WTC11 (cell line): ENCODE measurements at regions not wholly inside any gene's neighbourhood (a gene's known extent, or its start where the extent isn't known, plus 50 kb on each side); places are given as distances from the start of the nearest gene placed in this dataset.

Experiments used
- ATAC-seq: fragments of 200-7000 bp; cut with Tn5 transposase; 2 replicates; pipeline ENCODE4 v1.10.0; 2021; ENCODE audit warnings: mild to moderate bottlenecking, moderate library complexity
- CTCF ChIA-PET: fragments of 300-600 bp; sonication (Branson Sonifier 250); formaldehyde crosslinking; loops from one replicate; lab custom pipeline; 2021; ENCODE audit warnings: antibody characterized with exemption; lab: Charles Lee
- POLR2A ChIA-PET: fragments of 350-600 bp; sonication (Branson Sonifier 250); formaldehyde crosslinking; loops from one replicate; lab custom pipeline; 2021; ENCODE audit warnings: antibody characterized with exemption; lab: Charles Lee
- DNase-seq: peaks from one replicate; pipeline ENCODE4 v3.0.0; 2021; ENCODE audit warnings: low spot score
- H3K27ac Mint-ChIP-seq: 2 replicates; pipeline ENCODE4 v1.8.0; 2021; ENCODE audit warnings: mixed read lengths
- H3K27me3 Mint-ChIP-seq: 2 replicates; pipeline ENCODE4 v1.8.0; 2021; ENCODE audit warnings: low read depth, mild to moderate bottlenecking, moderate library complexity, mixed read lengths
- H3K36me3 Mint-ChIP-seq: 2 replicates; pipeline ENCODE4 v1.8.0; 2021; ENCODE audit warnings: mixed read lengths
- H3K4me1 Mint-ChIP-seq: 2 replicates; pipeline ENCODE4 v1.8.0; 2022; ENCODE audit warnings: mixed read lengths
- H3K4me3 Mint-ChIP-seq: 2 replicates; pipeline ENCODE4 v1.8.0; 2021; ENCODE audit warnings: mild to moderate bottlenecking, moderate library complexity, mixed read lengths
- H3K9me3 Mint-ChIP-seq: 2 replicates; pipeline ENCODE4 v1.8.0; 2021; ENCODE audit warnings: mixed read lengths
- ATF3 ChIP-seq: sonication (generic); formaldehyde crosslinking; conservative IDR thresholded peaks from 2 replicates; pipeline ENCODE4 v1.8.1; 2022; ENCODE audit warnings: mild to moderate bottlenecking, missing genetic modification reagents
- CBFB ChIP-seq: sonication (generic); formaldehyde crosslinking; IDR thresholded peaks from 2 replicates; pipeline ENCODE4 v1.8.1; 2022; ENCODE audit warnings: mild to moderate bottlenecking, low read depth, missing genetic modification reagents
- ELF4 ChIP-seq: sonication (generic); formaldehyde crosslinking; IDR thresholded peaks from 2 replicates; pipeline ENCODE4 v1.8.1; 2022; ENCODE audit warnings: low read depth, mild to moderate bottlenecking, moderate library complexity, missing genetic modification reagents
- ESRRA ChIP-seq: sonication (generic); formaldehyde crosslinking; IDR thresholded peaks from 2 replicates; pipeline ENCODE4 v1.8.1; 2022; ENCODE audit warnings: mild to moderate bottlenecking, missing genetic modification reagents, borderline replicate concordance
- ETV6 ChIP-seq: sonication (generic); formaldehyde crosslinking; IDR thresholded peaks from 2 replicates; pipeline ENCODE4 v1.8.1; 2022; ENCODE audit warnings: mild to moderate bottlenecking, missing genetic modification reagents
- HMGXB4 ChIP-seq: sonication (generic); formaldehyde crosslinking; IDR thresholded peaks from 2 replicates; pipeline ENCODE4 v1.8.1; 2023; ENCODE audit warnings: mild to moderate bottlenecking, moderate library complexity, missing genetic modification reagents
- NFATC4 ChIP-seq: fragments of 250-450 bp; sonication (Bioruptor Pico); IDR thresholded peaks from 2 replicates; pipeline ENCODE4 v1.9.0; 2021; ENCODE audit warnings: mild to moderate bottlenecking
- OVOL2 ChIP-seq: fragments of 250-450 bp; sonication (Bioruptor Pico); IDR thresholded peaks from 2 replicates; pipeline ENCODE4 v1.9.0; 2021; ENCODE audit warnings: mild to moderate bottlenecking, borderline replicate concordance
- RORB ChIP-seq: fragments of 250-450 bp; sonication (Bioruptor Pico); IDR thresholded peaks from 2 replicates; pipeline ENCODE4 v1.9.0; 2021; ENCODE audit warnings: mild to moderate bottlenecking
- SMAD4 ChIP-seq: sonication (generic); formaldehyde crosslinking; IDR thresholded peaks from 2 replicates; pipeline ENCODE4 v1.8.0; 2022; ENCODE audit warnings: mild to moderate bottlenecking, missing genetic modification reagents
- TEAD4 ChIP-seq: sonication (generic); formaldehyde crosslinking; IDR thresholded peaks from 2 replicates; pipeline ENCODE4 v1.8.0; 2022; ENCODE audit warnings: mild to moderate bottlenecking, missing genetic modification reagents
- ZBTB43 ChIP-seq: sonication (generic); formaldehyde crosslinking; IDR thresholded peaks from 2 replicates; pipeline ENCODE4 v1.8.1; 2023; ENCODE audit warnings: mild to moderate bottlenecking, missing genetic modification reagents
- ZMAT4 ChIP-seq: fragments of 250-450 bp; sonication (Bioruptor Pico); IDR thresholded peaks from 2 replicates; pipeline ENCODE4 v1.9.0; 2021; ENCODE audit warnings: mild to moderate bottlenecking
- ZNF263 ChIP-seq: sonication (generic); formaldehyde crosslinking; IDR thresholded peaks from 2 replicates; pipeline ENCODE4 v1.8.1; 2022; ENCODE audit warnings: low read depth, mild to moderate bottlenecking, moderate library complexity, missing genetic modification reagents
- ZNF396 ChIP-seq: fragments of 250-450 bp; sonication (Bioruptor Pico); IDR thresholded peaks from 2 replicates; pipeline ENCODE4 v1.8.0; 2021; ENCODE audit warnings: mild to moderate bottlenecking, moderate library complexity, borderline replicate concordance
- TF ChIP-seq, protein P1 (sequence below): sonication (generic); formaldehyde crosslinking; IDR thresholded peaks from 2 replicates; pipeline ENCODE4 v1.8.0; 2022; ENCODE audit warnings: mild to moderate bottlenecking, missing genetic modification reagents
- TF ChIP-seq, protein P2 (sequence below): fragments of 200-600 bp; IDR thresholded peaks from 2 replicates; pipeline ENCODE4 v1.8.0; 2022; ENCODE audit warnings: antibody characterized with exemption
- TF ChIP-seq, protein P3 (sequence below): fragments of 250-450 bp; sonication (Bioruptor Pico); IDR thresholded peaks from 2 replicates; pipeline ENCODE4 v2.1.2; 2022; ENCODE audit warnings: mild to moderate bottlenecking, moderate library complexity
- TF ChIP-seq, protein P4 (sequence below): fragments of 250-450 bp; sonication (Bioruptor Pico); IDR thresholded peaks from 2 replicates; pipeline ENCODE4 v1.9.0; 2021; ENCODE audit warnings: mild to moderate bottlenecking
- TF ChIP-seq, protein P5 (sequence below): fragments of 250-450 bp; sonication (Bioruptor Pico); IDR thresholded peaks from 2 replicates; pipeline ENCODE4 v1.8.0; 2021; ENCODE audit warnings: mild to moderate bottlenecking

DNA sequence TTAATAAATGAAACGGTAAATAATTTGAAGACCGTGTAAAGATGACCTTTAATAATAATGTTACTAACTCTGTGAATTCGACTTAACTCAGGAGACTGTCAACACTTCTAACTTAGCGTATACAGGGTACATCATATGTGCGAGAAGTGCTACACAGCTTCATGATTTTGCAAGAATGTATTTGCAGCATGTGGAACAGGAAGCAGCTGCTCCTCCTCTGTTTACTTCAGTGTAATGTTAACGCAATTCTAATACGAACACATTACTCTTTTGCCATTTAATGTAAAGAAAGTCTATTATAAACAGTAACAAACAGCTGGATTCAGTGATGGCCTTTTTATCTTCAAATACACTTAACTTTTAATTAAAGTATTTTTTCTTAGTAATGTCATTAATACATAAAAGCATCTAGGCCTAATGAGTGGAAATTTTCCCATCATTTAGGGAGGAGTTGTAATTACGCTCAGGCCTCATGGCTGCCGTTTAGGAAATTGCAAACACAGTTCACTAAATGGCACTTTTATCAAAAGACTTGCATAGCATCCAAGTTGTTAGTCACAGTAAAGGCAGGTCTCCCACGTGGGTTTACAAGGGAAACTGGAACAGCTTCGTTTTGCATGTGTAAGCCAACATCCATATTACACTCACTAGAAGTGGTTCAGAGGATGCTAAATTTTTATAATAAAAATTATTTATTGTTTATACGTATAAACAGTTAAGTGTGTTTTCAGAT, 635.7 kb downstream of the FBXO15 start:
- H3K9me3 Mint-ChIP-seq = peaks cover 14% of the 10 kb centered on the region
- no peaks in the 10 kb centered on the region for H3K4me1 Mint-ChIP-seq
- TF ChIP-seq ZBTB43 (CRISPR knock-in tag) (no peak), ESRRA (no peak), TEAD4 (CRISPR knock-in tag) (no peak), ATF3 (CRISPR knock-in tag) (no peak), OVOL2 (no peak), ELF4 (CRISPR knock-in tag) (no peak), ZNF396 (CRISPR knock-in tag) (no peak)
- no peak overlapping the region for H3K4me3 Mint-ChIP-seq
- no peaks in the 10 kb centered on the region for H3K27me3 Mint-ChIP-seq
- DNase-seq (no peak), ATAC-seq (no peak)
- 0 out of 2 replicates have a peak, but pooled peaks cover 6% of the 10 kb centered on the region for H3K36me3 Mint-ChIP-seq
- H3K27ac Mint-ChIP-seq = no peak overlapping the region
- ChIA-PET POLR2A (no interaction called here), CTCF (no interaction called here)

DNA sequence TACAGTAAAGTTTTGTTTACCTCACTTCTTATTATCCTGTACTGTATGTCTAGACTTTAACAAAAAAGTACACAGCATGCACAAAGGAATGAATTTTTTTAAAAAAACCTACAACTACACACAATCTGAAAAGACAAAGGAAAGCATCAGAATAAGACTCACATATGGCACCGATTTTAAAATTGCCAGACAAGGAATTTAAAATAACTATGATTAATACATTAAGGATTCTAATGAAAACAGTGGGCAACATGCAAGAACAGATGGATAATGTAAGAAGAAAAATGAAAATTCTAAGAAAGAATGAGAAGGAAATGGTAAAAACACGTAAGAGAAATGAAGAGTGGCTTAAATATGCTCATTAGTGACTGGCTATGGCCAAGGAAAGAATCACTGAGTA, 638.2 kb downstream of the FBXO15 start:
- H3K4me1 Mint-ChIP-seq = no peaks in the 10 kb centered on the region

More for the DNA sequence above, 638.2 kb downstream of the FBXO15 start:
- POLR2A ChIA-PET = no interaction called here
- Mint-ChIP-seq H3K27me3 (no peaks in the 10 kb centered on the region), H3K36me3 (no peaks in the 10 kb centered on the region), H3K9me3 (peaks cover 5% of the 10 kb centered on the region; the same call in 1 of the 2 replicates)
- DNase-seq = no peak
- ATAC-seq = no peak
- TF ChIP-seq, protein P1, sequence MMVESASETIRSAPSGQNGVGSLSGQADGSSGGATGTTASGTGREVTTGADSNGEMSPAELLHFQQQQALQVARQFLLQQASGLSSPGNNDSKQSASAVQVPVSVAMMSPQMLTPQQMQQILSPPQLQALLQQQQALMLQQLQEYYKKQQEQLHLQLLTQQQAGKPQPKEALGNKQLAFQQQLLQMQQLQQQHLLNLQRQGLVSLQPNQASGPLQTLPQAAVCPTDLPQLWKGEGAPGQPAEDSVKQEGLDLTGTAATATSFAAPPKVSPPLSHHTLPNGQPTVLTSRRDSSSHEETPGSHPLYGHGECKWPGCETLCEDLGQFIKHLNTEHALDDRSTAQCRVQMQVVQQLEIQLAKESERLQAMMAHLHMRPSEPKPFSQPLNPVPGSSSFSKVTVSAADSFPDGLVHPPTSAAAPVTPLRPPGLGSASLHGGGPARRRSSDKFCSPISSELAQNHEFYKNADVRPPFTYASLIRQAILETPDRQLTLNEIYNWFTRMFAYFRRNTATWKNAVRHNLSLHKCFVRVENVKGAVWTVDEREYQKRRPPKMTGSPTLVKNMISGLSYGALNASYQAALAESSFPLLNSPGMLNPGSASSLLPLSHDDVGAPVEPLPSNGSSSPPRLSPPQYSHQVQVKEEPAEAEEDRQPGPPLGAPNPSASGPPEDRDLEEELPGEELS (CRISPR knock-in tag) = no peak
- no peak for TF ChIP-seq NFATC4 (CRISPR knock-in tag)
- TF ChIP-seq, protein P2, sequence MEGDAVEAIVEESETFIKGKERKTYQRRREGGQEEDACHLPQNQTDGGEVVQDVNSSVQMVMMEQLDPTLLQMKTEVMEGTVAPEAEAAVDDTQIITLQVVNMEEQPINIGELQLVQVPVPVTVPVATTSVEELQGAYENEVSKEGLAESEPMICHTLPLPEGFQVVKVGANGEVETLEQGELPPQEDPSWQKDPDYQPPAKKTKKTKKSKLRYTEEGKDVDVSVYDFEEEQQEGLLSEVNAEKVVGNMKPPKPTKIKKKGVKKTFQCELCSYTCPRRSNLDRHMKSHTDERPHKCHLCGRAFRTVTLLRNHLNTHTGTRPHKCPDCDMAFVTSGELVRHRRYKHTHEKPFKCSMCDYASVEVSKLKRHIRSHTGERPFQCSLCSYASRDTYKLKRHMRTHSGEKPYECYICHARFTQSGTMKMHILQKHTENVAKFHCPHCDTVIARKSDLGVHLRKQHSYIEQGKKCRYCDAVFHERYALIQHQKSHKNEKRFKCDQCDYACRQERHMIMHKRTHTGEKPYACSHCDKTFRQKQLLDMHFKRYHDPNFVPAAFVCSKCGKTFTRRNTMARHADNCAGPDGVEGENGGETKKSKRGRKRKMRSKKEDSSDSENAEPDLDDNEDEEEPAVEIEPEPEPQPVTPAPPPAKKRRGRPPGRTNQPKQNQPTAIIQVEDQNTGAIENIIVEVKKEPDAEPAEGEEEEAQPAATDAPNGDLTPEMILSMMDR = no peak
- TF ChIP-seq, protein P3, sequence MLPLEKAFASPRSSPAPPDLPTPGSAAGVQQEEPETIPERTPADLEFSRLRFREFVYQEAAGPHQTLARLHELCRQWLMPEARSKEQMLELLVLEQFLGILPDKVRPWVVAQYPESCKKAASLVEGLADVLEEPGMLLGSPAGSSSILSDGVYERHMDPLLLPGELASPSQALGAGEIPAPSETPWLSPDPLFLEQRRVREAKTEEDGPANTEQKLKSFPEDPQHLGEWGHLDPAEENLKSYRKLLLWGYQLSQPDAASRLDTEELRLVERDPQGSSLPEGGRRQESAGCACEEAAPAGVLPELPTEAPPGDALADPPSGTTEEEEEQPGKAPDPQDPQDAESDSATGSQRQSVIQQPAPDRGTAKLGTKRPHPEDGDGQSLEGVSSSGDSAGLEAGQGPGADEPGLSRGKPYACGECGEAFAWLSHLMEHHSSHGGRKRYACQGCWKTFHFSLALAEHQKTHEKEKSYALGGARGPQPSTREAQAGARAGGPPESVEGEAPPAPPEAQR (CRISPR knock-in tag) = no peak
- no peak for TF ChIP-seq RORB (CRISPR knock-in tag)
- no peak for TF ChIP-seq ATF3 (CRISPR knock-in tag)
- TF ChIP-seq HMGXB4 (CRISPR knock-in tag) = no peak
- no peak for TF ChIP-seq CBFB (CRISPR knock-in tag)
- no peak for TF ChIP-seq ETV6 (CRISPR knock-in tag)
- TF ChIP-seq ZMAT4 (CRISPR knock-in tag) = no peak
- TF ChIP-seq, protein P4, sequence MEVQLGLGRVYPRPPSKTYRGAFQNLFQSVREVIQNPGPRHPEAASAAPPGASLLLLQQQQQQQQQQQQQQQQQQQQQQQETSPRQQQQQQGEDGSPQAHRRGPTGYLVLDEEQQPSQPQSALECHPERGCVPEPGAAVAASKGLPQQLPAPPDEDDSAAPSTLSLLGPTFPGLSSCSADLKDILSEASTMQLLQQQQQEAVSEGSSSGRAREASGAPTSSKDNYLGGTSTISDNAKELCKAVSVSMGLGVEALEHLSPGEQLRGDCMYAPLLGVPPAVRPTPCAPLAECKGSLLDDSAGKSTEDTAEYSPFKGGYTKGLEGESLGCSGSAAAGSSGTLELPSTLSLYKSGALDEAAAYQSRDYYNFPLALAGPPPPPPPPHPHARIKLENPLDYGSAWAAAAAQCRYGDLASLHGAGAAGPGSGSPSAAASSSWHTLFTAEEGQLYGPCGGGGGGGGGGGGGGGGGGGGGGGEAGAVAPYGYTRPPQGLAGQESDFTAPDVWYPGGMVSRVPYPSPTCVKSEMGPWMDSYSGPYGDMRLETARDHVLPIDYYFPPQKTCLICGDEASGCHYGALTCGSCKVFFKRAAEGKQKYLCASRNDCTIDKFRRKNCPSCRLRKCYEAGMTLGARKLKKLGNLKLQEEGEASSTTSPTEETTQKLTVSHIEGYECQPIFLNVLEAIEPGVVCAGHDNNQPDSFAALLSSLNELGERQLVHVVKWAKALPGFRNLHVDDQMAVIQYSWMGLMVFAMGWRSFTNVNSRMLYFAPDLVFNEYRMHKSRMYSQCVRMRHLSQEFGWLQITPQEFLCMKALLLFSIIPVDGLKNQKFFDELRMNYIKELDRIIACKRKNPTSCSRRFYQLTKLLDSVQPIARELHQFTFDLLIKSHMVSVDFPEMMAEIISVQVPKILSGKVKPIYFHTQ (CRISPR knock-in tag) = no peak
- TF ChIP-seq SMAD4 (CRISPR knock-in tag) = no peak
- TF ChIP-seq ZNF263 = no peak
- TF ChIP-seq, protein P5, sequence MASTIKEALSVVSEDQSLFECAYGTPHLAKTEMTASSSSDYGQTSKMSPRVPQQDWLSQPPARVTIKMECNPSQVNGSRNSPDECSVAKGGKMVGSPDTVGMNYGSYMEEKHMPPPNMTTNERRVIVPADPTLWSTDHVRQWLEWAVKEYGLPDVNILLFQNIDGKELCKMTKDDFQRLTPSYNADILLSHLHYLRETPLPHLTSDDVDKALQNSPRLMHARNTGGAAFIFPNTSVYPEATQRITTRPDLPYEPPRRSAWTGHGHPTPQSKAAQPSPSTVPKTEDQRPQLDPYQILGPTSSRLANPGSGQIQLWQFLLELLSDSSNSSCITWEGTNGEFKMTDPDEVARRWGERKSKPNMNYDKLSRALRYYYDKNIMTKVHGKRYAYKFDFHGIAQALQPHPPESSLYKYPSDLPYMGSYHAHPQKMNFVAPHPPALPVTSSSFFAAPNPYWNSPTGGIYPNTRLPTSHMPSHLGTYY (CRISPR knock-in tag) = no peak
- TF ChIP-seq, all 79 proteins: peak for 0
- Mint-ChIP-seq H3K4me3 (no peak overlapping the region), H3K27ac (no peak overlapping the region)
- CTCF ChIA-PET = no interaction called here
